KMS-11 (cell line): ENCODE measurements at regions not wholly inside any gene's neighbourhood (a gene's known extent, or its start where the extent isn't known, plus 50 kb on each side); places are given as distances from the start of the nearest gene placed in this dataset.

Experiments used
- H2AFZ ChIP-seq: fragments of 200-600 bp; sonication (generic); 2 replicates; pipeline ENCODE4 v1.6.1; 2016; ENCODE audit warnings: antibody characterized with exemption, mixed run types, low read depth
- H3K27ac ChIP-seq: fragments of 200-600 bp; sonication (generic); 2 replicates; pipeline ENCODE4 v1.6.1; 2016; ENCODE audit warnings: mild to moderate bottlenecking, mixed run types
- H3K27me3 ChIP-seq: fragments of 200-600 bp; sonication (generic); 2 replicates; pipeline ENCODE4 v1.6.1; 2017; ENCODE audit warnings: mild to moderate bottlenecking, low read depth, mixed run types, moderate library complexity; ENCODE audit not compliant: insufficient read depth
- H3K36me3 ChIP-seq: fragments of 200-600 bp; sonication (generic); 2 replicates; pipeline ENCODE4 v1.6.1; 2017; ENCODE audit warnings: mild to moderate bottlenecking, mixed run types; ENCODE audit not compliant: insufficient read depth
- H3K4me1 ChIP-seq: fragments of 200-600 bp; sonication (generic); 2 replicates; pipeline ENCODE4 v1.6.1; 2016; ENCODE audit warnings: mild to moderate bottlenecking, low read depth, mixed run types; ENCODE audit not compliant: poor library complexity, severe bottlenecking
- H3K4me2 ChIP-seq: fragments of 200-600 bp; sonication (generic); 2 replicates; pipeline ENCODE4 v1.7.0; 2016; ENCODE audit warnings: mild to moderate bottlenecking, mixed run types
- H3K4me3 ChIP-seq: fragments of 200-600 bp; sonication (generic); IDR thresholded peaks from 2 replicates; pipeline ENCODE4 v1.6.1; 2017; ENCODE audit warnings: low read depth, low read length, mixed read lengths; ENCODE audit not compliant: insufficient read depth
- H3K79me2 ChIP-seq: fragments of 200-600 bp; sonication (generic); 2 replicates; pipeline ENCODE4 v1.6.1; 2016; ENCODE audit warnings: low read depth, mixed run types; ENCODE audit not compliant: insufficient read depth
- H3K9ac ChIP-seq: fragments of 200-600 bp; sonication (generic); 2 replicates; pipeline ENCODE4 v1.6.1; 2016; ENCODE audit warnings: mild to moderate bottlenecking, mixed run types
- H4K20me1 ChIP-seq: fragments of 200-600 bp; sonication (generic); 2 replicates; pipeline ENCODE4 v1.6.1; 2016; ENCODE audit warnings: mild to moderate bottlenecking, mixed run types; ENCODE audit not compliant: insufficient read depth
- TF ChIP-seq, protein P1 (sequence below): fragments of 200-600 bp; sonication (generic); conservative IDR thresholded peaks from 2 replicates; pipeline ENCODE4 v1.6.1; 2017; ENCODE audit warnings: low read depth, mild to moderate bottlenecking, antibody characterized with exemption, low read length, moderate library complexity, mixed read lengths

DNA sequence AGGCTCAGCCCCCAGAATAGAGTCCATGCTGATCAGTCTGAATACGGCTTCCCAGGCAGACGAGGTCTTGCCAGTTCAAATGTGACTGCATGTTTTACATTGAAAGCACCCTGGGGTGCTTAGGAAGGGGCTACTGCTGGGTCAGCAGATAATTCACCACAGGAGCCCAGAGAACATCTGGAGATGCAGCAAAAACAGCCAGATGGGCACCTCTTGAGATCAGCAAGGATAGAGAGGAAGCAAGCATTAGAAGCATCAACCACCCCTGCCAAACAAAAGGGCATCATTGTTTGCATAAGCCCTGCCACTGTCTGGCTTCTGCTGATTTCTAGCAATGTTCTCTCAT, 403.1 kb downstream of the RRAGC start:
- no peak overlapping the region for H2AFZ ChIP-seq

DNA sequence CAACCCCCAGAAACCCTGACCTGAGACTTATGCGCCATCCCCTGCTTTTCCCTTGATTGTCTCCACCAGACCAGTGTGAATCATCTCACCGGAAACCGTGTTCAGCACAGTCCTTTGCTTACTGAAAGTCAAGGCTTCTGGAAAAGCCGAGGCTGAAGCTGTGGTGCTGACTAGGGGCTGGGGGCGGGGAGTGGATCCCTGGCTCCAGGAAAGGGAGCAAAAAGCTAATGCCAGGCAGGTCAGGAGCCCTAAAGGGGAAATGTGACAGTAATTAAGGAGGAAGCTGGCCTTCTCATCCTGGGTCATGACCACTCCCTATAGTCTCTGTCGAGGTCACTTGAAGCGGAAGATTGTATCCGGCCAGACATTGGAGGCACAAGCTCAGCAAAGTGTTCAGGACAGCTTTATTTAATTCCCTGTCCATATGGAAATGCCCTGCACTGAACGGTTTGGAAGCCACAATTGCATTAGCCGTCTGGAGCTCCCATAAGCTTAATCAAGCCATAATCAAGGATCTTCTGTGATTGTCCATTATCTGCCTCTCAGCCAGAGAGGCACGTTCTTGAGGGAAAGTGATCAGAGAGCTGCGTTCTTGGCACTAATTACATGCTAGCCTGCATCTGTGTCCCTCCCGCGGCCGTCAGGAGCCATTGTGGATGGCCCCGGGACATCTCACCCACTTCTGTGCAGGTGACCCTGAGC, 403.6 kb downstream of the RRAGC start:
- H4K20me1 ChIP-seq: no peaks in the 10 kb centered on the region
- no peak overlapping the region for H2AFZ ChIP-seq
- no peak overlapping the region for H3K4me3 ChIP-seq
- H3K9ac ChIP-seq: no peak overlapping the region
- H3K36me3 ChIP-seq: no peaks in the 10 kb centered on the region
- H3K27me3 ChIP-seq: no peaks in the 10 kb centered on the region
- H3K27ac ChIP-seq: no peak overlapping the region
- no peak overlapping the region for H3K4me2 ChIP-seq
- TF ChIP-seq, protein P1, sequence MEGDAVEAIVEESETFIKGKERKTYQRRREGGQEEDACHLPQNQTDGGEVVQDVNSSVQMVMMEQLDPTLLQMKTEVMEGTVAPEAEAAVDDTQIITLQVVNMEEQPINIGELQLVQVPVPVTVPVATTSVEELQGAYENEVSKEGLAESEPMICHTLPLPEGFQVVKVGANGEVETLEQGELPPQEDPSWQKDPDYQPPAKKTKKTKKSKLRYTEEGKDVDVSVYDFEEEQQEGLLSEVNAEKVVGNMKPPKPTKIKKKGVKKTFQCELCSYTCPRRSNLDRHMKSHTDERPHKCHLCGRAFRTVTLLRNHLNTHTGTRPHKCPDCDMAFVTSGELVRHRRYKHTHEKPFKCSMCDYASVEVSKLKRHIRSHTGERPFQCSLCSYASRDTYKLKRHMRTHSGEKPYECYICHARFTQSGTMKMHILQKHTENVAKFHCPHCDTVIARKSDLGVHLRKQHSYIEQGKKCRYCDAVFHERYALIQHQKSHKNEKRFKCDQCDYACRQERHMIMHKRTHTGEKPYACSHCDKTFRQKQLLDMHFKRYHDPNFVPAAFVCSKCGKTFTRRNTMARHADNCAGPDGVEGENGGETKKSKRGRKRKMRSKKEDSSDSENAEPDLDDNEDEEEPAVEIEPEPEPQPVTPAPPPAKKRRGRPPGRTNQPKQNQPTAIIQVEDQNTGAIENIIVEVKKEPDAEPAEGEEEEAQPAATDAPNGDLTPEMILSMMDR: no peak
- no peaks in the 10 kb centered on the region for H3K79me2 ChIP-seq
- no peaks in the 10 kb centered on the region for H3K4me1 ChIP-seq

More for the DNA sequence above, 403.1 kb downstream of the RRAGC start:
- Histone ChIP-seq H4K20me1 (no peaks in the 10 kb centered on the region), H3K9ac (no peak overlapping the region), H3K79me2 (no peaks in the 10 kb centered on the region), H3K4me2 (no peak overlapping the region), H3K27ac (no peak overlapping the region), H3K4me3 (no peak overlapping the region), H3K4me1 (no peaks in the 10 kb centered on the region), H3K27me3 (no peaks in the 10 kb centered on the region), H3K36me3 (no peaks in the 10 kb centered on the region)
- TF ChIP-seq, protein P1: no peak

DNA sequence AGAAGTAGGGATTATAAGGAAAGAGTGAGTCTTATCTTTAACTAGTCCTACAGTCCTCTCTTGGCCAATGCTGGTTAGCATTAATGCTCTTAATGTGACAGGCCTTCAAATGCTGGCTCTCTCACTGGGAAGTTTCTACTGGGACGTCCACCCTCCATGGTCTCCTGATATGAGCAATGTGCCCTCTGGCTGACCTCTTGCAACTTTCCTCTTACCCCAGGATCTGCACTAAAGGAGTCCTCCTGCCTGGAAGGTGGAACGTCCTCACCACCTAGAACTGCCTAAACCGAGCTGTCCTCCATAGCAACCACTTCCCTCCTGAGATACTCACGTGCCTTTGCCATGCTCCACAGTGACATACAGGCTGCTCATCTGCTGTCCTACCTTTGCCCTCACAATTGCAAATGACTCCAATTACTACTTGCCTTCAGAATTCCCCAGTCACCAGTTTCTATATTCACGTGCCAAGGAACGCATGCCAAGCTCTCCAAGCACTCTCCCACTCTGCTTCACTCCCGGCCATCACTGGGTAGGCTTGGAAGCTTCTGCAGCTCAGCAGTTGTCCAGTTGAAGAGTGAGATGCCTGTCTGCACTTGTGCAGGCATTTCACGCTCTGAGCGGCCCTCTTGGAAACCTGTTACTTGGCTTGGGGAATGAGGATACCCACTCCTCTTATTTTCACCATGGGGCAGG, 404.7 kb downstream of the RRAGC start:
- Histone ChIP-seq H3K79me2 (no peaks in the 10 kb centered on the region), H3K4me1 (no peaks in the 10 kb centered on the region), H2AFZ (no peak overlapping the region), H3K36me3 (no peaks in the 10 kb centered on the region), H3K4me3 (no peak overlapping the region), H3K4me2 (no peak overlapping the region), H4K20me1 (no peaks in the 10 kb centered on the region), H3K27ac (no peak overlapping the region), H3K27me3 (no peaks in the 10 kb centered on the region), H3K9ac (no peak overlapping the region)
- TF ChIP-seq, protein P1: no peak

DNA sequence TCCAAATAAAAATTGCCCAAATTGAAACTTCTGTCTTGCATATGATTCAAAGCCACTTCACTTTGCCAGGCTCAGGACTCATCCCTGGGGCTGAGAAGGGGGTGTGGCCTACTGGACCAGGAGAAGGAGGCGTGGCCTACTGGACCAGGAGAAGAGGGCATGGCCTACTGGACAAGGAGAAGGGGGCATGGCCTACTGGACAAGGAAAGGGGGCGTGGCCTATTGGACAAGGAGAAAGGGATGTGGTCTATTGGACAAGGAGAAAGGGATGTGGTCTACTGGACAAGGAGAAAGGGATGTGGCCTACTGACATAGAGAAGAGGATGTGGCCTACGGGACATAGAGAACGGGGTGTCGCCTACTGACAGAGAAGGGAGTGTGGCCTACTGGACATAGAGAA, 405.3 kb downstream of the RRAGC start:
- TF ChIP-seq, protein P1: no peak
- Histone ChIP-seq H3K4me2 (no peak overlapping the region), H3K27me3 (no peaks in the 10 kb centered on the region), H2AFZ (no peak overlapping the region), H4K20me1 (no peaks in the 10 kb centered on the region), H3K4me1 (no peaks in the 10 kb centered on the region), H3K4me3 (no peak overlapping the region), H3K79me2 (no peaks in the 10 kb centered on the region), H3K27ac (no peak overlapping the region), H3K9ac (no peak overlapping the region), H3K36me3 (no peaks in the 10 kb centered on the region)
